ENCODE measurements at regions not wholly inside any gene's neighbourhood (a gene's known extent, or its start where the extent isn't known, plus 50 kb on each side); places are given as distances from the start of the nearest gene placed in this dataset.

- no peaks in the 10 kb centered on the region for H3K27me3 ChIP-seq (ENCODE audit: insufficient read depth, low read depth, severe bottlenecking)
- H3K36me3 ChIP-seq: no peaks in the 10 kb centered on the region
- no peak overlapping the region for H3K4me3 ChIP-seq (ENCODE audit: low read depth, low read length)
- H3K9me3 ChIP-seq (ENCODE audit: severe bottlenecking): no peaks in the 10 kb centered on the region
- no peak for TF ChIP-seq CTCF (IDR thresholded peaks at IDR 0.05; ENCODE audit: low read depth, low read length)
- H3K27ac ChIP-seq: no peak overlapping the region
- DNase-seq: no peak
These were observed 126.9 kb upstream of the DUSP10 start for GRCh38 chr1:221868593-221869303.

GRCh38 chr1:221867003-221867402, 125.1 kb upstream of the DUSP10 start:
- Histone ChIP-seq H3K27me3 (ENCODE audit: insufficient read depth, low read depth, severe bottlenecking) (no peaks in the 10 kb centered on the region), H3K27ac (no peak overlapping the region), H3K4me3 (ENCODE audit: low read depth, low read length) (no peak overlapping the region), H3K9me3 (ENCODE audit: severe bottlenecking) (no peaks in the 10 kb centered on the region), H3K36me3 (no peaks in the 10 kb centered on the region)
- no peak for TF ChIP-seq CTCF (IDR thresholded peaks at IDR 0.05; ENCODE audit: low read depth, low read length)
- no peak for DNase-seq

- H3K4me3 ChIP-seq (ENCODE audit: low read depth, low read length): no peak overlapping the region
- H3K9me3 ChIP-seq (ENCODE audit: severe bottlenecking): no peaks in the 10 kb centered on the region
- no peak for TF ChIP-seq CTCF (IDR thresholded peaks at IDR 0.05; ENCODE audit: low read depth, low read length)
- H3K27me3 ChIP-seq (ENCODE audit: insufficient read depth, low read depth, severe bottlenecking): no peaks in the 10 kb centered on the region
- DNase-seq: no peak
- no peaks in the 10 kb centered on the region for H3K36me3 ChIP-seq
- no peak overlapping the region for H3K27ac ChIP-seq
These were observed 123.9 kb upstream of the DUSP10 start for GRCh38 chr1:221865808-221866207.

DNA sequence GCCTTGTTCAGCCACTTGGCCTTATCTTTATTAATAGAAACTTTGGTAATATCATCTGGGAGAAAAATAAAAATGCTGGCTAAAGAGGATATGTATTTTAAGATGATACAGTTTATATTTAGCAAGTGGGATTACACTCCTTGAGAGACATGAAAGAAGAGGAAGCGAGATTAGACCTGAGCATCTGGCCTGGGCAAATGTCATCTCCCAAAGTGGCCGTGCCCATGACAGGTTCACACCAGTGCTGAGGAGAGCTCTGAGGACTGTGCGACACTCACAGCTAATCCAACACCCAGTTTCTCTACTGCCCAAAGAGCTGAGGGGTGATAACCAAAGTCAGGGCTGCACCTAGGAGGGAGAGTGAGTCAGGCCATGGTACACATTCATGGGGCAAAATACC, 121.7 kb upstream of the DUSP10 start:
- no peak overlapping the region for H3K4me3 ChIP-seq (ENCODE audit: low read depth, low read length)
- no peak for TF ChIP-seq CTCF (IDR thresholded peaks at IDR 0.05; ENCODE audit: low read depth, low read length)

GRCh38 chr1:221862971-221863370, 121.1 kb upstream of the DUSP10 start:
- TF ChIP-seq CTCF (IDR thresholded peaks at IDR 0.05; ENCODE audit: low read depth, low read length): no peak
- no peaks in the 10 kb centered on the region for H3K27me3 ChIP-seq (ENCODE audit: insufficient read depth, low read depth, severe bottlenecking)
- no peak for DNase-seq
- no peak overlapping the region for H3K27ac ChIP-seq
- no peaks in the 10 kb centered on the region for H3K36me3 ChIP-seq
- no peaks in the 10 kb centered on the region for H3K9me3 ChIP-seq (ENCODE audit: severe bottlenecking)
- no peak overlapping the region for H3K4me3 ChIP-seq (ENCODE audit: low read depth, low read length)

More for the DNA sequence above, 121.7 kb upstream of the DUSP10 start:
- H3K27me3 ChIP-seq (ENCODE audit: insufficient read depth, low read depth, severe bottlenecking): no peaks in the 10 kb centered on the region
- DNase-seq: no peak
- no peaks in the 10 kb centered on the region for H3K36me3 ChIP-seq
- no peaks in the 10 kb centered on the region for H3K9me3 ChIP-seq (ENCODE audit: severe bottlenecking)
- no peak overlapping the region for H3K27ac ChIP-seq
